Stimulated activated CD4-positive, alpha-beta T cell treated with anti-CD3 and anti-CD28 coated beads, Interleukin-1b, Interleukin-23, amount 100 ng/mL, for 24 hours (primary cell): ENCODE measurements at regions not wholly inside any gene's neighbourhood (a gene's known extent, or its start where the extent isn't known, plus 50 kb on each side); places are given as distances from the start of the nearest gene placed in this dataset.
"Not testable (repeated sequence)": the region's sequence is repeated elsewhere in the genome, so short reads cannot be mapped to it uniquely, and the experiment has no call there.

Source experiments
- DNase-seq, 4 experiments: peaks; one replicate each; pipeline ENCODE4 v3.0.0-alpha.2; 2020; ENCODE audit warnings: low read depth in 4 of 4, low spot score in 1 of 4

DNA sequence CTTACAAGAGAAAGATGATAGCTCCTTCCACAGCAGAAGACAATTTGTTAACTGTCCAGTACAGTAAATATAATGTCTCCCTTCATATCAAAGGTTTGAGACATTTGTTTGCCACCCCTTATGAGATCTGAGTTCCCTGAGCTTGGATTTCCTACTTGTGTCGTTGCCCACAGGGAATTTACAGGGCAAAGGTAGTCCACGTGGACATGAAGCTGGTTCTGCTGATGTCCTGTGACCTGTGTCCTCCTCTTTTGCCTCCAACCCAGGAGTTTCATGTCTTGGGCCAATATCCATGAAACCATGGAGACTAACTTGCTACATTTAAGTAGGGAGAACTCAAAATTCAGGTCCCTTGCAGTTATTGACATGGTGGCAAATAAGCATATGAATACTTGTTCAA lies 172.2 kb upstream of the KCTD7 start:
- DNase-seq = not testable (repeated sequence)

- not testable (repeated sequence) for DNase-seq
Measured at GRCh38 chr7:66458991-66459390, 169.7 kb upstream of the KCTD7 start.

GRCh38 chr7:66459783-66460413 lies 168.8 kb upstream of the KCTD7 start:
- DNase-seq = not testable (repeated sequence)

DNA sequence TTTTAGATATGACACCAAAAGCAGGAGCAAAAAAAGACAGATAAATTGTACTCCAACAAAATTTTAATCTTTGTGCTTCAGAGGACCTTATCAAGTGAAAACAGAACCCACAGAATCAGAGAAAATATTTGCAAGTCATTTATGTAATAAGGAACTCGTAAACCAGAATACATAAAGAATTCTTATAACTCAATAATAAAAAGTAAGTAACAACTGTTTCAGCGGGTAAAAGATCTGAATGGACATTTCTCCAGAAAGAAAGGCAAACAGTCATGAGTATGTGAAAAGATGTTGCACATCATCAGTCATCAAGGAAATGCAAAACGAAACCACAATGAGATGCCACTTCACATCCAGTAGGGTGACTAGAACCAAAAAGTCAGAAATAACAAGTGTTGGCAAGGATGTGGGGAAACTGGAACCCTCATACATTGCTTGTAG lies 167.7 kb upstream of the KCTD7 start:
- DNase-seq = no peak

- DNase-seq = not testable (repeated sequence)
Measured at GRCh38 chr7:66461397-66461796, 167.3 kb upstream of the KCTD7 start.

- DNase-seq = not testable (repeated sequence)
Measured at GRCh38 chr7:66462831-66463230, 165.8 kb upstream of the KCTD7 start.

DNA sequence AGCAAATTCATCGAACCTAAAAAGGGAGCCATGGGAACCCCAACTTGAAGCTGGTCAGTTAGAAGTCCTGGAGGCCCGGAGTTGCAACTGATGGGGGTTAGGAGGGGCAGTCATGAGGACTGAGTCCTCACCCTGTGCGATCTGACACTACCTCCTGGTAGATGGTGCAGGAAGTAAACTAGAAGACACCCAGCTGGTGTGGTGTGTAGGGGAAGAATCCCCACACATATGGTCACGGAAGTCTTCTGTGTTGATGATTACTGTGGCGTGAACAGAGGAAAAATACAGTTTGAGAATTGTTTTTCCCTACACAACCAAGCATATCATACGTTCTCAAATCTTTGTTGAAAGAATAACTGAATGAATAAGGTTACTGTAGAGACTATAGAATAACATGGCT lies 164.6 kb upstream of the KCTD7 start:
- no peak for DNase-seq

GRCh38 chr7:66466081-66466600 lies 162.5 kb upstream of the KCTD7 start:
- no peak for DNase-seq

DNA sequence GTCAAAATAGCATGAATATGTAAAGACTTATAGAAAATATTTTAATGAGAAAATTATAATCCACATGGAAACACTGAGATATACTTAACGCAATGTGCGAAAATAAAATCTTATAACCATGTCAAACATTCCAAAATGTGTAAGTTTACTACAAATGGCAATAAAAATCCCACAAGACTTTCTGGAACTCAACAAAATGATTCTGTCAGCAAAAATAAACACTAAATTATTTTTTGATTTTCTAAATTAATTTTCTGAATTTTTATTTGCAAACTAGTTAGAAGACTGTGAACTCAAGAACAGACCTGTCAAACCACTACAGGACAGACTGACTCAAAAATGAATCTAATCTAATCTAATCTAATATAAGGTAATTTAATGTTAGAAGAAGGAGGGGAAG lies 160.8 kb upstream of the KCTD7 start:
- no peak for DNase-seq

GRCh38 chr7:66473064-66473463 lies 155.6 kb upstream of the KCTD7 start:
- DNase-seq = not testable (repeated sequence)

DNA sequence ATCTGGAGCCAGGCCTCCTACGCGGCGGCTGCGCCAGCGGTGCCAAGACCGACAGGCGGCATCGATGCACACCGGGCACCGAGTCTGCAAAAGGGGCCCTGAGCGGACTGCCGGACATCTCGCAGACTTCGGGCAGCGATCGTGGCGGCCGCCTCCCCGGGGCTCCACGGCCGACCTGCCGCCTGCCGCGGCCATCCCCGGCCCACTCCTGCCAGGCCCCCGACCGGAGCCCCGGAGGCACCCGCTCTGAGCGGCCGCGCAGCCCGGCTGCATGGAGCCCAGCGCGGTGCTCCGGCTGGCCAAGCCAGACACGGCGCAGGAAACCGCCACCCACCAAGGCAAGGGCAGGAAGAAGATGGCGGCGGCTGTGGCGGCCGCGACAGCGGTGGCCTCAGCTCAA lies 154.2 kb upstream of the KCTD7 start:
- no peak for DNase-seq

- not testable (repeated sequence) for DNase-seq
Measured at GRCh38 chr7:66476056-66476455, 152.6 kb upstream of the KCTD7 start.

GRCh38 chr7:66477822-66478397 lies 150.8 kb upstream of the KCTD7 start:
- not testable (repeated sequence) for DNase-seq

GRCh38 chr7:66481229-66481628 lies 147.5 kb upstream of the KCTD7 start:
- not testable (repeated sequence) for DNase-seq

GRCh38 chr7:66489065-66489464 lies 139.6 kb upstream of the KCTD7 start:
- not testable (repeated sequence) for DNase-seq

DNA sequence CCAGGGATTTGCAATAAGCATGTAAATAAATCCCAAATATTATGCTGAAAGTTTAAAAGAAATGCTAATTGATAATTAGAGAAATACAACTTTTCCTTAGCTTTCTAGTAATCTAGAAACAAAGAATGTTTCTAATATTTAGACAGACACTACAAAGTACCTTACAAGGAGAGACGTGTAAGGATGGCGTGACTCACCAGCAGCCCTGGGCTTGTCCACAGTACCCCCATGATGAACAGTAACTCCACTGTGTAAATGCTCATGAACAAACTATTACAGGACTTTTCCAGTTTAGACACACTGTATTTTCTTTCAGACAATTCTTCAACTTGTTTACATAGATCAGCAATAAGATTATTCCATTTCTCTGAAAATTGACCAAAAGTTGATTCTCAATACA lies 138.9 kb upstream of the KCTD7 start:
- DNase-seq = not testable (repeated sequence)

GRCh38 chr7:66490979-66491378 lies 137.7 kb upstream of the KCTD7 start:
- not testable (repeated sequence) for DNase-seq

DNA sequence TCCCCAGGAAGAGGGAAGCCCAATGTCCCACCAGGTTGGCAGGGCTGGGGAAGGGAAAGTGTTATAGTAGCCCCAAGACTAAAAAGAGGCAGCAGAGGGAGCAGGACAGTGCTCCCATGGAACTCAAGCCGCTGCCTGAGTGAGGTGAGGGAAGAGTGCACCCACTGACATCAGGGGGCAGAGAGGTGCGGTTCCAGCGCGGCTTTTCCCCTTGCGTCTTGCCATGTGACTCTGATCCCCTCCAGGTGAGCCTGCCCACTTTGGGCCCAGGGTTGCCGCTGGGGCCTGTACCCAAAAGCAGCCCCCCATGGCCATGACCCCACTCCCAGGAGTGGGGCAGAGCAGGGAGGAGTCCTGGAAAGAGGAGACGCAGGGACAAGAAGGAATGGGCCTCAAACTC lies 136.3 kb upstream of the KCTD7 start:
- not testable (repeated sequence) for DNase-seq

DNA sequence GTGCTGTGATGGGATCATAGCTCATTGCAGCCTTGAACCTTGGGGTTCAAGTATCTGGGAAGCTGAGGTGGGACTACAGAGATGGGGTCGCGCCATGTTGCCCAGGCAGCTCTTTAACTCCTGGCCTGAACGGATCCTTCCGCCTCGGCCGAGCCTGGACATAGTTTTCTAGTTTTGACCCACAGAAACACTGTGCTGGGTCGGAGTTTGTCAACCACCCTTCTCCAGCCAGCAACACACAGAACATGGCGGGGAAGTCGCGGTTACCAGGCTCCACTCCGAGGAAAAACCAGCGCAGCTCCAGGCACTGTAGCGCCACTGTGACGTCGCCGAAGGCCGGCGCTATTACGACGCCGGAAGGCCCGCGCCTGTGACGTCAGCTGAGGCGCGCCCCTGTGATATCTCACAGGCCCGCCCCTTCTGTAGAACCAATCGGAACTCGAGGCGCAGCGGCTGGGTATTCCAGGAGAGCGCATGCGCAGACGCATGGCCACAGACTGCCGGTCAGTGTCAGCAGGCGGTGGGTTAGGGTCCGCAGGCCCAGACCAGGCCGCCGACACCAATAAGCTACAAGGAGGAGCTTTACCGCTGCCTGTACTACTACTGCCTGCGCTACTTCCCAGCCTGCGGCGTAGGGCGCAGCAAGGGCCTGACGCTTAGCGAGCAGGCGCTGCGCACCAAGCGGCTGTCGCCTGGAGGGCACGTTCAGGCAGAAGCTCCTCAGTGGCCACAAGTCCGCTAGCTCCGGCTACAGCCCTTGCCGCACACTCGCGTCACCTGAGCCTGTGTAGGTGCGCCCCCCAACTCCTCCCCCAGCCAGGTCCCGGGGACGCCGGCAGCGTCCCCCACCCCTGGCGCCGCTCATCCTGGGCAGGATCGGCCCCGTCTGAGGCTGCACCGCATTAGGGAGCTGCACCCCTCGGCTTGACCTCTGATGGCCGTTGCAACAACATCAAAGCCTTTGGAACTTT lies 135.2 kb upstream of the KCTD7 start:
- peak; percentile 90 to 94 (median 92) for DNase-seq

- DNase-seq = no peak
Measured at GRCh38 chr7:66497346-66497745, 131.3 kb upstream of the KCTD7 start.

DNA sequence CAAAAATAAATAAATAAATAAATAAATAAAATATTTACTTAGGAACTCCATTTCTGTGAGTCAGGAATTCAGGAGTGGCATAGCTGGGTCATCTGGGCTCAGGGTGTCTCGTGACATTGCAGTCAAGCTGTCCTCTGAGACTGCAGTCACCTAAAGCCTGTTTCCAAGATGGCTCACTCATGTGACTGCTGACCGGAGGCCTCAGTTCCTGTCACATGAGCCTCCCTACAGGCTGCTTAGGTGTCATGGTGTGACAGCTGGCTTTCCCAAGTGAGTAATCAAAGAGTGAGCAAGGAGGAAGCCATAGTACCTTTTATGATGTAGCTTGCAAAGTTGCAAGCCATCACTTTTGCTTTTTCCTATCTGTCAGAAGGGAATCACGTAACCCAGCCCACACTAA lies 128.6 kb upstream of the KCTD7 start:
- no peak for DNase-seq
